IPS DF 6.9 (cell line): ENCODE measurements at regions not wholly inside any gene's neighbourhood (a gene's known extent, or its start where the extent isn't known, plus 50 kb on each side); places are given as distances from the start of the nearest gene placed in this dataset.

Source experiments
- DNase-seq: peaks from one replicate; pipeline ENCODE4 v3.0.0-alpha.2; 2013; ENCODE audit warnings: low read depth, low spot score
- H3K27ac ChIP-seq: one replicate; pipeline ENCODE4 v1.5.1; 2013; ENCODE audit warnings: low read length, control low read depth
- H3K27me3 ChIP-seq: 2 replicates; pipeline ENCODE4 v1.6.1; 2013; ENCODE audit warnings: mild to moderate bottlenecking, low read length; ENCODE audit not compliant: control insufficient read depth, insufficient read depth
- H3K36me3 ChIP-seq: 2 replicates; pipeline ENCODE4 v1.6.1; 2013; ENCODE audit warnings: low read length; ENCODE audit not compliant: control insufficient read depth, insufficient read depth
- H3K4me1 ChIP-seq: 2 replicates; pipeline ENCODE4 v1.6.1; 2013; ENCODE audit warnings: low read length; ENCODE audit not compliant: control insufficient read depth, insufficient read depth
- H3K4me3 ChIP-seq: 2 replicates; pipeline ENCODE4 v1.5.1; 2013; ENCODE audit warnings: mild to moderate bottlenecking, low read length
- H3K9me3 ChIP-seq: 2 replicates; pipeline ENCODE4 v1.6.1; 2013; ENCODE audit warnings: low read length, inconsistent platforms; ENCODE audit not compliant: control insufficient read depth, insufficient read depth
- WGBS: extraction: QIAGEN DNeasy Blood & Tissue Kit; methylation state at CpG from one replicate; pipeline ENCODE4 v1.1.7; 2013; ENCODE audit warnings: mixed read lengths, missing lambda C conversion rate; ENCODE audit not compliant: insufficient read length, insufficient coverage; 5-methylcytosine and 5-hydroxymethylcytosine counted together

GRCh38 chr6:6851949-6852261 is 255.9 kb upstream of the RREB1 start:
- peaks cover 4% of the 10 kb centered on the region for H3K4me1 ChIP-seq
- WGBS = no CpG with 5 or more reads among the region's 2 CpGs
- no peaks in the 10 kb centered on the region for H3K36me3 ChIP-seq
- no peak for DNase-seq
- no peaks in the 10 kb centered on the region for H3K27me3 ChIP-seq
- H3K9me3 ChIP-seq = no peaks in the 10 kb centered on the region
- no peak overlapping the region for H3K4me3 ChIP-seq
- H3K27ac ChIP-seq = no peak overlapping the region

GRCh38 chr6:6856538-6857523 is 250.9 kb upstream of the RREB1 start:
- Histone ChIP-seq H3K27me3 (no peaks in the 10 kb centered on the region), H3K4me1 (peaks cover 10% of the 10 kb centered on the region), H3K27ac (no peak overlapping the region), H3K36me3 (no peaks in the 10 kb centered on the region), H3K4me3 (no peak overlapping the region), H3K9me3 (no peaks in the 10 kb centered on the region)
- peak; percentile 13 for DNase-seq
- WGBS = no CpG with 5 or more reads among the region's 23 CpGs

- Histone ChIP-seq H3K27me3 (no peaks in the 10 kb centered on the region), H3K4me1 (peaks cover 10% of the 10 kb centered on the region), H3K36me3 (no peaks in the 10 kb centered on the region), H3K27ac (no peak overlapping the region), H3K4me3 (no peak overlapping the region), H3K9me3 (no peaks in the 10 kb centered on the region)
- DNase-seq = no peak
- no CpG with 5 or more reads among the region's 5 CpGs for WGBS
Measured at GRCh38 chr6:6857528-6857927, 250.2 kb upstream of the RREB1 start.

GRCh38 chr6:6858533-6858982 is 249.2 kb upstream of the RREB1 start:
- H3K36me3 ChIP-seq = no peaks in the 10 kb centered on the region
- no peaks in the 10 kb centered on the region for H3K9me3 ChIP-seq
- no peak for DNase-seq
- no peaks in the 10 kb centered on the region for H3K27me3 ChIP-seq
- no peak overlapping the region for H3K4me3 ChIP-seq
- peaks cover 10% of the 10 kb centered on the region for H3K4me1 ChIP-seq
- WGBS = no CpG with 5 or more reads among the region's 12 CpGs
- H3K27ac ChIP-seq = no peak overlapping the region

GRCh38 chr6:6859105-6859504 is 248.7 kb upstream of the RREB1 start:
- H3K36me3 ChIP-seq = no peaks in the 10 kb centered on the region
- no peaks in the 10 kb centered on the region for H3K9me3 ChIP-seq
- no peak overlapping the region for H3K4me3 ChIP-seq
- H3K4me1 ChIP-seq = peaks cover 10% of the 10 kb centered on the region
- WGBS = no CpG with 5 or more reads among the region's 5 CpGs
- no peaks in the 10 kb centered on the region for H3K27me3 ChIP-seq
- no peak for DNase-seq
- no peak overlapping the region for H3K27ac ChIP-seq

GRCh38 chr6:6859722-6860121 is 248.0 kb upstream of the RREB1 start:
- WGBS = no CpG with 5 or more reads among the region's 5 CpGs
- no peak for DNase-seq

GRCh38 chr6:6860863-6861262 is 246.9 kb upstream of the RREB1 start:
- DNase-seq = no peak

More at GRCh38 chr6:6859722-6860121, 248.0 kb upstream of the RREB1 start:
- H3K27me3 ChIP-seq = no peaks in the 10 kb centered on the region
- peaks cover 10% of the 10 kb centered on the region for H3K4me1 ChIP-seq
- H3K36me3 ChIP-seq = no peaks in the 10 kb centered on the region
- H3K27ac ChIP-seq = no peak overlapping the region
- no peaks in the 10 kb centered on the region for H3K9me3 ChIP-seq
- no peak overlapping the region for H3K4me3 ChIP-seq

GRCh38 chr6:6861351-6861894 is 246.3 kb upstream of the RREB1 start:
- H3K27ac ChIP-seq = no peak overlapping the region
- no peaks in the 10 kb centered on the region for H3K27me3 ChIP-seq
- WGBS = no CpG with 5 or more reads among the region's 6 CpGs
- H3K4me3 ChIP-seq = no peak overlapping the region
- no peaks in the 10 kb centered on the region for H3K9me3 ChIP-seq
- H3K36me3 ChIP-seq = no peaks in the 10 kb centered on the region
- H3K4me1 ChIP-seq = peaks cover 9% of the 10 kb centered on the region
- no peak for DNase-seq

More at GRCh38 chr6:6860863-6861262, 246.9 kb upstream of the RREB1 start:
- Histone ChIP-seq H3K4me3 (no peak overlapping the region), H3K9me3 (no peaks in the 10 kb centered on the region), H3K36me3 (no peaks in the 10 kb centered on the region), H3K27ac (no peak overlapping the region), H3K4me1 (peaks cover 10% of the 10 kb centered on the region), H3K27me3 (no peaks in the 10 kb centered on the region)
- no CpG with 5 or more reads among the region's 9 CpGs for WGBS

GRCh38 chr6:6861995-6862394 is 245.8 kb upstream of the RREB1 start:
- WGBS = 100% methylated on average over 1 of the region's 4 CpGs
- Histone ChIP-seq H3K9me3 (no peaks in the 10 kb centered on the region), H3K27me3 (no peaks in the 10 kb centered on the region), H3K27ac (no peak overlapping the region), H3K4me3 (no peak overlapping the region), H3K4me1 (peaks cover 5% of the 10 kb centered on the region; the same call in 1 of the 2 replicates), H3K36me3 (no peaks in the 10 kb centered on the region)
- no peak for DNase-seq

GRCh38 chr6:6863970-6864639 is 243.7 kb upstream of the RREB1 start:
- no CpG with 5 or more reads among the region's 6 CpGs for WGBS

More at GRCh38 chr6:6863970-6864639, 243.7 kb upstream of the RREB1 start:
- no peak overlapping the region for H3K27ac ChIP-seq
- H3K4me1 ChIP-seq = no peaks in the 10 kb centered on the region
- no peaks in the 10 kb centered on the region for H3K9me3 ChIP-seq
- no peaks in the 10 kb centered on the region for H3K36me3 ChIP-seq
- H3K4me3 ChIP-seq = no peak overlapping the region
- H3K27me3 ChIP-seq = no peaks in the 10 kb centered on the region
- DNase-seq = no peak
